ENCODE measurements at regions not wholly inside any gene's neighbourhood (a gene's known extent, or its start where the extent isn't known, plus 50 kb on each side); places are given as distances from the start of the nearest gene placed in this dataset.

- TF ChIP-seq, protein P1, sequence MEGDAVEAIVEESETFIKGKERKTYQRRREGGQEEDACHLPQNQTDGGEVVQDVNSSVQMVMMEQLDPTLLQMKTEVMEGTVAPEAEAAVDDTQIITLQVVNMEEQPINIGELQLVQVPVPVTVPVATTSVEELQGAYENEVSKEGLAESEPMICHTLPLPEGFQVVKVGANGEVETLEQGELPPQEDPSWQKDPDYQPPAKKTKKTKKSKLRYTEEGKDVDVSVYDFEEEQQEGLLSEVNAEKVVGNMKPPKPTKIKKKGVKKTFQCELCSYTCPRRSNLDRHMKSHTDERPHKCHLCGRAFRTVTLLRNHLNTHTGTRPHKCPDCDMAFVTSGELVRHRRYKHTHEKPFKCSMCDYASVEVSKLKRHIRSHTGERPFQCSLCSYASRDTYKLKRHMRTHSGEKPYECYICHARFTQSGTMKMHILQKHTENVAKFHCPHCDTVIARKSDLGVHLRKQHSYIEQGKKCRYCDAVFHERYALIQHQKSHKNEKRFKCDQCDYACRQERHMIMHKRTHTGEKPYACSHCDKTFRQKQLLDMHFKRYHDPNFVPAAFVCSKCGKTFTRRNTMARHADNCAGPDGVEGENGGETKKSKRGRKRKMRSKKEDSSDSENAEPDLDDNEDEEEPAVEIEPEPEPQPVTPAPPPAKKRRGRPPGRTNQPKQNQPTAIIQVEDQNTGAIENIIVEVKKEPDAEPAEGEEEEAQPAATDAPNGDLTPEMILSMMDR (IDR thresholded peaks at IDR 0.05): no peak
- TF ChIP-seq POLR2A (IDR thresholded peaks at IDR 0.05): no peak
Observed at GRCh38 chr2:176503776-176504175, 234.5 kb downstream of the MTX2 start.

Data from Peyer's patch (tissue), 4 donors.